ENCODE measurements at regions not wholly inside any gene's neighbourhood (a gene's known extent, or its start where the extent isn't known, plus 50 kb on each side); places are given as distances from the start of the nearest gene placed in this dataset.

DNA sequence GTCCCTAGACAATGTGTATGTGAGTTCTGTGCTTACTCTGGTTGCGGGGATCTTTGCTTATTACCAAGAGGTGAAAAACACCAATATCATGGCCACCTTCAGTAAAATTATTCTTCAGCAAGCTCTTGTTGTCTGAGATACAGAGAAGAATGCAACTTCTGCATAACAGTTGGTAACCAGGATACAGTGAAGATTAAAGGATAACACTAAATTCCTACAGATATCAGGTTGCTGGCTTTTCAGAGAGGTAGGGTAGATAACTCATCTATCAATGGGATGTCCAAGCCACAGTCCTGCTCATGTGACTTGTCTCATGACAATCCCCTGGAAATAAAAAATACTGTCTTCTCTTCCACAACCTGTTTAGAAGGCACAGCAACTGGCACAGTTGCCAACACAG lies 308.5 kb downstream of the TNS1 start:
- ChIA-PET CTCF (interaction anchor here (1.5 to 1.7 kb wide), 2 partner anchors 19 to 44 kb away, joined by 4 to 7 read pairs; no protein-coding TSS in a partner anchor), POLR2A (no interaction called here)
- TF ChIP-seq, protein P1, sequence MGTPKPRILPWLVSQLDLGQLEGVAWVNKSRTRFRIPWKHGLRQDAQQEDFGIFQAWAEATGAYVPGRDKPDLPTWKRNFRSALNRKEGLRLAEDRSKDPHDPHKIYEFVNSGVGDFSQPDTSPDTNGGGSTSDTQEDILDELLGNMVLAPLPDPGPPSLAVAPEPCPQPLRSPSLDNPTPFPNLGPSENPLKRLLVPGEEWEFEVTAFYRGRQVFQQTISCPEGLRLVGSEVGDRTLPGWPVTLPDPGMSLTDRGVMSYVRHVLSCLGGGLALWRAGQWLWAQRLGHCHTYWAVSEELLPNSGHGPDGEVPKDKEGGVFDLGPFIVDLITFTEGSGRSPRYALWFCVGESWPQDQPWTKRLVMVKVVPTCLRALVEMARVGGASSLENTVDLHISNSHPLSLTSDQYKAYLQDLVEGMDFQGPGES (IDR thresholded peaks at IDR 0.05; ENCODE audit: low read depth, low read length), result no peak
- TF ChIP-seq ELF1 (IDR thresholded peaks at IDR 0.05) (no peak), TCF12 (IDR thresholded peaks at IDR 0.05) (no peak), FOXM1 (IDR thresholded peaks at IDR 0.05; ENCODE audit: low read depth) (no peak), MXI1 (IDR thresholded peaks at IDR 0.05; ENCODE audit: low read depth, low read length) (no peak), NRF1 (IDR thresholded peaks at IDR 0.05; ENCODE audit: low read depth, low read length) (no peak)

DNA sequence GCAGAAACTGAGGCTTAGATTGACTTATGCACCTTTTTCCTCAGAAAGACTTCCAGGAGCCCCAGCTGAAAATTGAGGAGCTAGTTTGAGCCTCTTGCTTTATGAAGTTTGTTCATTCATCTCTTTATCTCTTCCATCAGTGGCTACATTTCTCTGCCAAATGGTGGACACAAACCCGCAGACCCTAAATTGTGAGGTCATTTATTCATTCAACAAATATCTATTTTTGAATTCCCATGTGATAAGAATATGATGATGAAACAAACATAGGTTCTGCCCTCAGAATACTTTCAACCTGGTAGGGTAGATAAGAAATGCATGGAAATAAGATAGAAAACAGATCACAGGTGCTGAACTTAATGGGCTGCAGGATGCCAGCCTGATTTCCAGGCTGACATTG lies 309.4 kb downstream of the TNS1 start:
- Histone ChIP-seq H3K27ac (ENCODE audit: low read depth in 2 of 2, low read length in 1 of 2) (no peak overlapping the region), H3K9me2 (no peaks in the 10 kb centered on the region), H3K4me1 (ENCODE audit: control insufficient read depth in 1 of 2, insufficient read depth in 2 of 2, low read depth in 1 of 2, low read length in 1 of 2) (0 out of 4 replicates have a peak, but pooled peaks cover 0 to 4% of the 10 kb centered on the region in 2 experiments), H3K79me2 (ENCODE audit: insufficient read depth) (no peaks in the 10 kb centered on the region), H3K4me2 (no peak overlapping the region), H3K9me3 (no peaks in the 10 kb centered on the region), H2AFZ (ENCODE audit: low read depth) (no peak overlapping the region), H3K9ac (no peak overlapping the region), H4K20me1 (ENCODE audit: insufficient read depth) (no peaks in the 10 kb centered on the region), H3K27me3 (ENCODE audit: insufficient read depth) (no peaks in the 10 kb centered on the region), H3F3A (replicated peaks; ENCODE audit: insufficient read depth) (no peaks in the 10 kb centered on the region), H3K36me3 (replicated peaks in 1 of 2; ENCODE audit: control insufficient read depth in 1 of 2, insufficient read depth in 2 of 2, low read length in 1 of 2) (no peaks in the 10 kb centered on the region), H3K4me3 (ENCODE audit: low read depth in 2 of 2, low read length in 1 of 2) (no peak overlapping the region)
- TF ChIP-seq, protein P2, sequence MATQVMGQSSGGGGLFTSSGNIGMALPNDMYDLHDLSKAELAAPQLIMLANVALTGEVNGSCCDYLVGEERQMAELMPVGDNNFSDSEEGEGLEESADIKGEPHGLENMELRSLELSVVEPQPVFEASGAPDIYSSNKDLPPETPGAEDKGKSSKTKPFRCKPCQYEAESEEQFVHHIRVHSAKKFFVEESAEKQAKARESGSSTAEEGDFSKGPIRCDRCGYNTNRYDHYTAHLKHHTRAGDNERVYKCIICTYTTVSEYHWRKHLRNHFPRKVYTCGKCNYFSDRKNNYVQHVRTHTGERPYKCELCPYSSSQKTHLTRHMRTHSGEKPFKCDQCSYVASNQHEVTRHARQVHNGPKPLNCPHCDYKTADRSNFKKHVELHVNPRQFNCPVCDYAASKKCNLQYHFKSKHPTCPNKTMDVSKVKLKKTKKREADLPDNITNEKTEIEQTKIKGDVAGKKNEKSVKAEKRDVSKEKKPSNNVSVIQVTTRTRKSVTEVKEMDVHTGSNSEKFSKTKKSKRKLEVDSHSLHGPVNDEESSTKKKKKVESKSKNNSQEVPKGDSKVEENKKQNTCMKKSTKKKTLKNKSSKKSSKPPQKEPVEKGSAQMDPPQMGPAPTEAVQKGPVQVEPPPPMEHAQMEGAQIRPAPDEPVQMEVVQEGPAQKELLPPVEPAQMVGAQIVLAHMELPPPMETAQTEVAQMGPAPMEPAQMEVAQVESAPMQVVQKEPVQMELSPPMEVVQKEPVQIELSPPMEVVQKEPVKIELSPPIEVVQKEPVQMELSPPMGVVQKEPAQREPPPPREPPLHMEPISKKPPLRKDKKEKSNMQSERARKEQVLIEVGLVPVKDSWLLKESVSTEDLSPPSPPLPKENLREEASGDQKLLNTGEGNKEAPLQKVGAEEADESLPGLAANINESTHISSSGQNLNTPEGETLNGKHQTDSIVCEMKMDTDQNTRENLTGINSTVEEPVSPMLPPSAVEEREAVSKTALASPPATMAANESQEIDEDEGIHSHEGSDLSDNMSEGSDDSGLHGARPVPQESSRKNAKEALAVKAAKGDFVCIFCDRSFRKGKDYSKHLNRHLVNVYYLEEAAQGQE (IDR thresholded peaks at IDR 0.05; ENCODE audit: low read depth, low read length), result no peak
- WGBS (ENCODE audit: low lambda C conversion rate), result 91% methylated on average over 1 of the region's 1 CpG
- ChIA-PET POLR2A (no interaction called here), CTCF (interaction anchor here (1.5 to 1.7 kb wide), 2 partner anchors 20 to 43 kb away, joined by 4 to 7 read pairs; no protein-coding TSS in a partner anchor)
- DNase-seq, result no peak

More for the DNA sequence above, 308.5 kb downstream of the TNS1 start:
- no peaks in the 10 kb centered on the region for H3K9me2 ChIP-seq
- no peak for DNase-seq
- WGBS (ENCODE audit: low lambda C conversion rate), result 100% methylated on average over 1 of the region's 1 CpG
- H3K4me3 ChIP-seq (ENCODE audit: low read depth in 2 of 2, low read length in 1 of 2), result 0 out of 4 replicates have a peak overlapping the region, but pooled peaks of 1 of the 2 experiments have one; percentile 3
- H3K36me3 ChIP-seq (replicated peaks in 1 of 2; ENCODE audit: control insufficient read depth in 1 of 2, insufficient read depth in 2 of 2, low read length in 1 of 2), result no peaks in the 10 kb centered on the region
- H3K9me3 ChIP-seq, result no peaks in the 10 kb centered on the region
- no peak overlapping the region; the same call in 1 of the 2 replicates for H3K4me2 ChIP-seq
- H3K27ac ChIP-seq (ENCODE audit: low read depth in 2 of 2, low read length in 1 of 2), result peak overlapping the region in 1 of 2 experiments; percentile 57; a peak in 2 of 4 replicates
- H4K20me1 ChIP-seq (ENCODE audit: insufficient read depth), result no peaks in the 10 kb centered on the region
- 0 out of 4 replicates have a peak, but pooled peaks cover 0 to 4% of the 10 kb centered on the region in 2 experiments for H3K4me1 ChIP-seq (ENCODE audit: control insufficient read depth in 1 of 2, insufficient read depth in 2 of 2, low read depth in 1 of 2, low read length in 1 of 2)
- H3K79me2 ChIP-seq (ENCODE audit: insufficient read depth), result no peaks in the 10 kb centered on the region
- H2AFZ ChIP-seq (ENCODE audit: low read depth), result no peak overlapping the region
- no peaks in the 10 kb centered on the region for H3K27me3 ChIP-seq (ENCODE audit: insufficient read depth)
- no peak overlapping the region for H3K9ac ChIP-seq
- no peaks in the 10 kb centered on the region for H3F3A ChIP-seq (replicated peaks; ENCODE audit: insufficient read depth)
